SK-N-MC (cell line): ENCODE measurements at regions not wholly inside any gene's neighbourhood (a gene's known extent, or its start where the extent isn't known, plus 50 kb on each side); places are given as distances from the start of the nearest gene placed in this dataset.

ENCODE experiments used
- EZH2 ChIP-seq: fragments of 200-600 bp; sonication (generic); IDR thresholded peaks from one replicate; pipeline ENCODE4 v1.6.1; 2017; ENCODE audit warnings: antibody characterized with exemption
- FOXP2 ChIP-seq: optimal IDR thresholded peaks from 2 replicates; pipeline ENCODE3; 2011; ENCODE audit warnings: mild to moderate bottlenecking, moderate library complexity; ENCODE audit not compliant: insufficient read depth; ENCODE audit errors: extremely low read length, control extremely low read depth
- POLR2AphosphoS5 ChIP-seq: IDR thresholded peaks from 2 replicates; pipeline ENCODE4 v1.6.1; 2012; ENCODE audit warnings: mild to moderate bottlenecking, low read depth, low read length, borderline replicate concordance

DNA sequence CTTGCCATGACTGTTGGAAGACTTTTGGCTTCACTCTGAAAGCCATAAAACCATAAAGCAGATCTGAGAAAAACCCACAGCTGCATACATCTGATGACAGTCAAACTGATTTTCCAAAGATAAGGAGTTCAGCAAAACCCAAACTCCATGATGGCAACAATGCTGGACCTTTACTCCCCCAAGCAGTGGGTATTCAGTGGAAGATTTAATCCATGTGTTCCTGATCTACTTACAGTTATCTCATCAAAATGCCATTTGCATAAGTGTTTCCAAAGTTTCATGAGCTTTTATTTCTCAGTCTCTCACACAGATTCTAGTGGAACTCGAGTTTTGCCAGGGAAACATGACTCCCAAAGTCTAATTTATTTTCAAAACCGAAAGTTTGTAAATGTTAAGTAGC lies 184.9 kb downstream of the ZC3H11B start:
- TF ChIP-seq EZH2 (no peak), POLR2AphosphoS5 (no peak), FOXP2 (no peak)
